HG02759 (cell line): ENCODE measurements at regions not wholly inside any gene's neighbourhood (a gene's known extent, or its start where the extent isn't known, plus 50 kb on each side); places are given as distances from the start of the nearest gene placed in this dataset.
A peak's percentile ranks its signal among the peaks of the same experiment; 100 is the strongest.

Experiments
- ATAC-seq: cut with Tn5 transposase; IDR thresholded peaks from one replicate; pipeline ENCODE4 v1.9.1; 2021; ENCODE audit warnings: mild to moderate bottlenecking, moderate library complexity; ENCODE audit not compliant: unreplicated experiment

DNA sequence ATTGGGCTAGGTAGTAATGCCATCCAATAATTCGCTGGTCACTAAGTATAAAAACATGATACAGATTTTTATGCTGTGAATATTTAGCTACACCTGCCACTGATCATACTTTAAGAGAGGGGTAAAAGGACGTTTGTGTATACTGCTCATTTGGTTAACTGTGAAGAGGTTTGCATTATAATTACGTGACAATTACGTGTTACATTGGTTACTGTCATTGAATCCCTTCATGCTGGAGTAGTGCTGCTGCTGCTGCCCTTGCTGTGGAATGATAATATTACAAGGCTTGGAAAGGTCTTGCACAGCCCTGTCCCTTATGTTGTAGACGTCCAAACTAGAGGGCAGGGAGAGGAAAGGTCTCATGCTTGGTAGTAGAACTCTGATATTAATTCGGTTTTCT is 312.2 kb upstream of the ATP2B1 start:
- ATAC-seq, result no peak

DNA sequence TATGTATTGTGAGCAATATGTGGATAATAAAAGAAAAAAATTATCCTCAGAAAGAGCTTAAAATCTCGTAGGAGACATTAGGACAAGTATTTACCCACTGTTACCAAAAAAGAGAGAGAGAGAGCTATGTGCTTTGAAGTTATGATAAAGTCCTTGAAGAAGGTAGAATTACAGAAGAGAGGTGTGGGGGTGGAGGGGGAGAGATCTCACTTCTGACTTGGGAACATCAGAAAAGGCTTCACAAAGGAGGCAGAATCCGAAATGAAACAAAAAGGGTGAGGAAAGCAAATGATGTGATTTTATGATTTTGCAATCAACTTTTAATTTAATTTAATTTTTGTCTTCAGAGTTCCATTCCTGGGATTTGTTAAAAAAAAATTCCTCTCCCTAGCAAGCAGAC is 311.8 kb upstream of the ATP2B1 start:
- ATAC-seq, result no peak

DNA sequence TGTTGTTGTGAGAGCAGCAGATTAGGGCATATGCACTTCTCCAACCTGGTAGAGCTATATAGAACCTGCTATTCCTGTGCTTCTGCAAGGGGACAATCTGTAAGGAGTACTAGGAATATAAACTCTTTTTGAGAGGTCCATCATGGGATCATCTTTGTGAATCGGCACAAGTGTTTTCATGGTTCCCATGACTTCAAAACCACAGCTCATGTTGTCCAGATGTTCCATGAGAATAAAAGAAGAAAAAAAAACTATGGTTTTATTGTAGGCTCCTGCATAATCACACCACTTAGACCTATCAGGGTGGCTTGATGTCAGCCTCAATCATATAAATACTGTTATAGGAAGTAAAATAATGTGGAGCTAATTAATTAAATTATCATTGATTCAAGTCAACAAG is 311.4 kb upstream of the ATP2B1 start:
- no peak for ATAC-seq

DNA sequence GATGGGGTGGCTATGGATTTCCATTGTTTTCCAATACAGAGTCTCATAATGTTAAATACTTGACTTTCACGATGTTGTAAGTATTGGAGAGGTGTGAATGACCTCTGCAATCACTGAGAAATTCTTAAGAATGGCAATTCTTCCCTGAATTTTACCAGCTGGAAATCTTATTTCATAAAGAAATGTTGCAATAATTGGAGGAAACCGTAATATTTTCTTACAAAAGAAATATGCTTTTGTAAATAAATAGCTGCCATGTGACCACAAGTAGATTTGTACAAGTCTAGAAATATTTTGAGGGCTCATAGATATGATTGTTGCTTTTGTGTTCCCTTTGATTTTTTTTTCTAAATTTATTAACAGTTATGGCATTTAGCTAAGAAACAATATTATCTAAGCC is 308.7 kb upstream of the ATP2B1 start:
- ATAC-seq, result no peak

DNA sequence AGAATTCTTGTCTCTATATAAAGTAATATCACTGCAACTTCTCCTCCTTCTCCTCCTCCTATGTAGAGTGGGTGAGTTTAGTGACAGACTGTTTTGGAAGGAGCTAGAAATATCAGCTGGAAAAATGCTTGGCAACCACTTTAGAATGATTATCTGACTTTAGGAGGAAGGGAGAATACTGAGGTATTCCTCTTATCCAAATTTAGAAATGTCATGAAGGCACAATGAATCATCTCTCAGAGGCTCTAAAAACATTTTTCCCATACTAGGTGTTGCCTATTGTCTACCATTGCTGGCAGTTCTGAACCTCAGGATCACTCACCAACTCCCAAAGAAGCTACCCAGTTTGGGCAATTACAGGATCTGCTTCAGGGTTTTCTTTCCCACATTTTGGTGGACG is 306.6 kb upstream of the ATP2B1 start:
- ATAC-seq, result no peak

DNA sequence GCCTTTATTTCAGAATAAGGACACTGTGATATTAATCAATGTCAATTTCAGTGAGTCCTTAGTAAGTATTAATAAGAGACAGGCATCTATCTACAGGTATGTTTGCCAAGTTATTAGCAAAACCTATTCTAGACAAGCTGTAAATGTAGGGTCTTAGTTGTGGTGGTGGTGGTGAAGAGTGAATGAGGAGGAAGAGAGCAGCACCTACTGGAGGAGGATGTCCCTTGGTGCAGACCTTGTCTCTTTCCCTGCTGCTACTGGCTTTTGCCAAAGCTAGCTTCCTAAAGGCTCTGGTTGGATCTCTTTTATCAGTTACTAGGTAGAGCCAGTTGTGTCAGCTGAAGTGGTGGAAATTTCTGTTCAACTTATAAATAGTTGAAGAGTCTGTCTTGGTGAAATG is 304.8 kb upstream of the ATP2B1 start:
- ATAC-seq, result peak; percentile 79

DNA sequence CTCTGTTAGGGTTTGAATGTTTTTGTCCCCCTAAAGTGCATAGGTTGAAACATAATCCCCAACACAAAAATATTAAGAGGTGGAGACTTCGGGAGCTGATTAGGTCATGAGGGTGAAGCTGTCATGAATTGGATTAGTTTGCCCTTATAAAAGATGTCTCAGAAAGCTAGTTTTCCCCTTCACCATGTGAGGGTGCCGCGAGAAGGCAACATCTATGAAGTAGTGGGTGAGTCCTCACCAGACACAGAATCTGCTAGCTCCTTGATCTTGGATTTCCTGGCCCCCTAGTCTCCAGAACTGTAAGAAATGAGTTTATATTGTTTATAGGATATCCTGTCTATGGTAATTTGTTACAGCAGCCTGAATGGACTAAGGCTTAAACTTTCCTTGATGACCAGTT is 301.5 kb upstream of the ATP2B1 start:
- no peak for ATAC-seq

DNA sequence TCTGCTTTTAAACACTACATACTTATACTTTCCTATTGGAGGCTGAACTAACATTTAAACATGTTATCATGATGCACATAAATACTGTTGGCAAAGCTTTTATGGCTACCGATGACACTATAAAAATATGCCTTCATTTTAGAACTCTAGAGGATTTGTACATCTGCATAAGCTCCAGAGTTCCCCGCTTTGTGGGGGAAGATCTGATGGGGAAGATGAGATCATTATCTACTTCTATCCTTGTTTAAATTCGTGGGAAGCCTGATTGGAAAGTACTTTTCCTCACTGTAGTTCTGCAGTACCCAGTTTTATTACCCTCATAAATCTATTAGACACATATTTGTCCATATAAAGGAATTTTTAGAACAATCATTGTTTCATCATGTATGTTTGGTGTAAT is 299.6 kb upstream of the ATP2B1 start:
- no peak for ATAC-seq

DNA sequence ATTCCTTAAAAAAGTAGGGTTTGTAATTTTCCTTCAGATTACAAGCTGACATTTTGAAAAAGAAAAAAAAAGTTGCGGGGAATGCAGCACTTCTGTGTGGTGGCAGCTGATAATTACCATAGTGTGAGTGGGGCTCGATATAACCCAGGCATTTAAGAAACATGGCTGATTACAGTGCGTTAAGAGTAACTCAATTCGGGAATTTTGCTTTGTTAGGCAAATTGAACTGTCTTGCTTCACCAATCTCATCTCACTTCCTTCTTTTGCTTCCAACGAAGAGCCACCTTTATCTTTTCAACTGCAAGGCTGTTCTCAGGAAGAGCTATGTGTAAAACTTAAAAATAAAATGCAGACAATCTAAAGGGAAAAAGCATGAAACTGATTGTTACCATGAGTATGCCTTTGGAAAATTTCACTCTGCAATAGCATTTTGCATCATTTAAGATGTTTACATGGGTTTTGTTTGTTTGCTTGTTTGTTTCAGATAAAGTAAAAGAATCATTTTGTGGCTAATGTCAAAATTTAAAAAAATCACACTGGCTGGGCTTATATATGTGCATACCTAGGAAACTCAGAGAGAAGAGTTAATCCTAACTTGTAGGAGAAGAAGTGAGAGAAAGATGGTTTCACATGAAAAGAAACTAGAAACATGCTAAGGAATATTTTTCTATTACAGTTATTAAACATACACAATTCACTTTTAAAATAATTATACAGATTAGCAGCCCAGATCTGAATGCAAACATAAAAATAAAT is 295.9 kb upstream of the ATP2B1 start:
- ATAC-seq, result peak; percentile 65

DNA sequence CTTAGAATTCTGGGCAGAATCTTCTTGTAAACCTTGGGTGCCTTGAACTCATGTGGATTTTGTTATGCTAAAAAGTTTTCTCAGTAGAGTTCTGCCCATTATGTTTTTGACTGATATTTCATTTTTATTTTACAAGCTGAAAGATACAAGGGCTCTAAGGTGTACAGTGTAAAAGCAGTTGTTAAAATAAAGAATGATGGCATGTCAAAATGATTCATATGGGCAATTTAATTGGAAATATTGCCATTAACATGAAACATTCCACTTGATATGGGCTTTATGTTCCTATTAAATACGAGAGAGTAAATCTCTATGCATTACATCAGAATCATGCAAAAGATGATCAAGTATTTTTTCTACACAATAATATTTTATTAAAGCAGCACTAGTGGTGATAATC is 295.1 kb upstream of the ATP2B1 start:
- ATAC-seq, result no peak

DNA sequence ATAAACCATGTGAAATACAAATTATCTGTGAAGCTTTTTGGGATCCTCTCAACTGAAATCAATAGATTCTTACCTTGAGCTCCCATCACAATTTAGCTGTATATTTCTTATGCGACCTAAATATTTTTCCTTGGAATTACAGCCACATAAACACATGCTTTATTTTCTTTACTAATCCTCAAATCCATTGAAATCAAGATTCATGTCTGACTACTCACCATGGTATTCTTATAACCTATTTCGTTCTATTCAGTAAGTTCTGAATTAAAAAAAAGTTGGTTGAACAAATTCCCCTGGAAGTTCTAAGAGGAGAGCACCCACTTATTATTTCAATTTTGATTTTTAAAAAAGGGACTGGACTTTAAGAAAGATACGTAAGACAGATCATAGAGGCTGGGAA is 292.1 kb upstream of the ATP2B1 start:
- ATAC-seq, result no peak

DNA sequence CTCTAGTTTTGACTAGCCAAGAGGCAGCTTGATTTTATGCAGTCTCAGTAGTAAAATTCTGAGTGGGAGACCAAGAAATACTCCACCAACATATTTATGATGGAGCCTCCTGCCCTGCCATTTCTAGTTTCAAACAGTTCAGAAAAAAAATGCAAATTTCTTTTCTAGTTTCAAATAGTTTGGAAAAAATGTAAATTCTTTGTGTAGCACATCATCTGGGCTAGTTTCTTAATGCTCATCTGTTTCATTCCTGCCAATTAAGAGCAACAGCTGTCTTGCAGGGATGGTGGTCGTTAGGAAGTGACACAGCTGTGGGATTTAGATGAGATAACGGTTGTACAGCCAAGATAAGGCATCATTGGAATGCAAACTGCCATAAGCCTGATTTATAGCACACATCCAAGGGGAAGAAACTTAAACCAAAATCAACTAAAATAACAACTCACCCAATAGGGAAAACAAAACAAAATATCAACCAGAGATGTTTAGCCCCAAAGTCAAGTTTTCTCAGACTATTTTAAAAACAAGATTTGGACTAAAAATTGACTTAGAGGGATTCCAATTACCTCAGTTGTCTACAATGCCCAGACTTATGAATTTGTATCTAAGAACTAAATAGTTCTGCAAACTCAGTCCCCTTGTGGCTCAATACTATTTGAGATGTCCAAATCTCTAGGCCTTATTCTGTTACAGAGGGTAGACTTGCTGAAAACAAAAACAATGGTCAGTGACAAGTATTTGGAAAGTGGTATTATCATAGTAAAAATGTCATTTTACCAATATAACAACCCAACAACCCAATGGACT is 291.3 kb upstream of the ATP2B1 start:
- no peak for ATAC-seq

DNA sequence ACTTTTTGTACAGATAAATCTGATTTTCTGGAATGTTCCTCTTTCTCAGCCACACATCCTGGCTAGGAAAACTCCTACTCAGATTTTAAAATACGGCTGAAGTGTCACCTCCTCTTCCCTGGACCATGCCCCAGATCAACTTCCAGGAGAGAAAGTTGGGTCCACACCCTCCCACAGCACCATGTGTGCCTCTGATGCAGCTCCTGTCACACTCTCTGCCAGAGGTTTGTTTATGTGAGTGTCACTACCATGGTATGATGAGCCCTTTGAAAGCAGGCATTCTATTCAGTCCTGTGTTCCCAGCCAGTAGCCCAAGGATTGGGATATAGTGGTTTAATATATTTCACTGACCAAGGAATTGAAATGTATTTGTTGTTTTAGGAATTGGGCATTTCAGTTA is 287.2 kb upstream of the ATP2B1 start:
- no peak for ATAC-seq

DNA sequence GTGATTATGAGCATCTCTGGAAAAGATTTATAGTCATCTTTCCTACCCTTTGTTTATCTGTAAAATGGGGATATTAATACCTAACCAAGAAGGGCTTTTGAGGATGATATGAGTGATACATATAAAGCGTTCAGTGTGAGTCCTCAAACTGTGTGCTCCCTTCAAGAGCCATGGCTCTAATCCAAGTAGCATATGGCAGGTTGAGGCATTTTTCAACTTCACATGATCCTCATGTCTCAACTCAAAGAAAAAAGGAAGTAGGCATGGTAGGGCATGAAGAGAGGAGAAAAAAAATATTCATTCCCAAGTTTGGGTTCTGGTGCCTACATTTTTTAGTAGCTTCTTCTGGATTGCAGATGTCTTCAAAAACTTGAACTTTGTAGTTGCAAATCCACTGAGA is 286.3 kb upstream of the ATP2B1 start:
- ATAC-seq, result no peak

DNA sequence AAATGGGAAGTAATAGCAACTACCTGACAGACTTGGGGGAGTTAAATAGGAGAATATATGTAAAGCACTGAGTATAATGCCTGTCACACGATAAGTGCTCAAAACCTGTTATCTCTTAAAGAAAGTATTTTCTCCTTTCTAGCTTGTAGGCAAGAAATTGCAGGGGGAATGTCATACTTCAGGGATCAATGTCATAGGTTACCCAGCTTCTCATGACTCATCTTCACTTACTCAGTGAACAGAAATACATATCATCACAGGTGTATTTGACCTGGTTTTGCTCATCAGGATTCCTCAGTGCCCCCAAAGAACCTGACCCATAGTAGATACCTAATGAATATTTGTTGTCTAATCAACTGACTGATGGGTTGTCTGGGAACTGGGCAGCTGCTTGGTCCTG is 285.0 kb upstream of the ATP2B1 start:
- ATAC-seq, result no peak

DNA sequence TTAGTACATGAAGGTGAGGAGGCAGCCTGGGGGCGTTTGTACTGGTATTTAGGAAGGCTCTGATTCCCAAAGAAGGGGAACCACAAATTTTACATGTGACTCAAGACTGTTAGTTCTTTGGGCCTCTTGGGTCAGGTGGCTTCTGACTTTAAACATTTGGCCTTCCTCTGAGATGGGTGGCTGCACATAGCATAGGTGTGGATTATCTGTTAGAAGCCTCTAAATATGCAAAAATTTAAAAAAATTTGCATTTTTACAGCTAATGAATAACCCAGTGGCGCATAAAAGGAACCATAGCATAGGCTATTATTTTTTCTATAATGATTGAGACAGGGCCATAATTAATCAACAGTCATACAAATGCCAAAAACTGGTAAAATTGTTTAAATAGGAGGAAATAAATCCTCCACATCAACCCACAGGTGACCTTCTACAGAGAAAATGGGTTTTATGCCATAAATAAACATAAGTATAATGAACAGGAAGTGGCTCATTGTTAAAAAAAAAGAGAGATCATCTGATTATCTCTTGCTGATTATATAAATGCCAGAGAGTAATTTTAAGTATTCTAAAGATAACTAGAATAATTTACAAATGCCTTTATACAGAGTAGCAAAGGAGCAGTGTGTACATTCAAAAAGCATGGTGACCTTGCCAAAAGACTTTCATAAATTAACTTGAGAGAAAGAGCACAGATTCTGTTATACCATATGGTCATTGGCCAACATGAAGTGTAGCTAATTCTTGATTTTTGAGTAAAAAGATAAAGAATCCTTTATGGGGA is 284.2 kb upstream of the ATP2B1 start:
- ATAC-seq, result no peak

DNA sequence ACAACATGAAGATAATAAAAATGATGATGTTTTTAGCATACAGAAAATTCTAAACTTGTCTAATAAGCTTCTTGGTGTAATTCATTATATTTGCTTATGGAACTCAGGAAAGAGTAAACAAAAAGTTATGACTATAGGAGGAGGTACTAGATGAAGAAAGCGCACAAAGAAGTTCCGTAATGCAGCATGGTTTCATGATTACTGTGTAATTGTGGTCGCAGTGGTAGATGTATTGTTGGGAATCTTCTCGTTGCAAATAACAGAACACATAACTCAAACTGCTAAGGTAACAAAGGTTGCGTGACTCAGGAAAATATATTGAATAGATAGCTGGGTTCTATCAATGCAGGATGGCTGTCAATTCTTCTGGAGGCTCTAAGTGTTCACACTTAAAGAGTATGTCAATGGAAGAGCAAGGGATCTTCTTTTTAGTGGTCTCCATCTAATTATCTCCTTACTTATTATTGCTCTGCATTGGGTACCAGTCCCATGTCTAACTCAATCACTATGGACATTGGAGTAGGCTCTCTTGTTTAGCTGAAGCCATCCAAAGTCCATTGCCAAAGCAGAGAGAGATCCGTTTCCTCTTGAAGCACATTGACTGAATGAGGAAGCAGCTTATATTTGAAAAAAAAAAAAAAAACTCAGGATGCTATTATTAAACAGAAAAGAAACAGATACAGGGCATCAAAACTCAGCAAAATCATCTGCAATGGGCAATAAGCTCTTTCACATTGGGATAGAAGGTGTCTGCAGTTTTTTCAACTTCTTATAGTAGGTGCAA is 283.4 kb upstream of the ATP2B1 start:
- ATAC-seq, result no peak

DNA sequence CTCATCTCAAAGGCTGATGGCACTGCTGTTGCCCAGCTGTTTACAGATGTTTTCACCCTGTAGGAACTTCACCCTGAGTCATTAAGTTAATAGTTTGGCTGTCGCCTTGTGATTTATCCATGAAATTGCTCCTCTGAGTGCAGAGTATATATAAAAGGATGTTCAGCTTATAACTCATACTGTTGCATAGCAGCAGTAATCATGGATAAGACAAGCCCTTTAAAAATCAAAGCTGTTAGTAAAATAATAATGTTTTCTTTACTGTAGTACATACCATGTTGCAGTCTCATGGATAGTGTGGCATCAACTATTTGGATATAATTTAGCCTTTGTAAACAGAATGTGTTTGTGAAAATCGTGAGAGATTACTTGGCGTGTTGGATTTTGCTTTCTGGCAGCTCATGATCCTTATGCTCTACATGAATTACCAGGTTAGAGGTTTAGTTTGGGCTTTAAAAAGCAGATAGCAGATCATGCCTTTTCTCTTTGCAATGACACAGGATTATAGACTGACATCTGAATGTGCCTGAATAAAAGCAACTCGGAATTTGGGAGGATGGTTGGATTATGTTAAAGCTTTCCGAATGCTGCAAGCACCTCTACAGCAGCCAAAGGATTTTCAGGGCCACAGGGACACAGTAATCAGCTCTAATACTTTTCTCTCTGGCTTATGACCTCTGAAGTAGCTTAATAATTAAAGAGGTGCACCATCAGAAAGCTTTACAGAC is 279.7 kb upstream of the ATP2B1 start:
- ATAC-seq, result no peak

DNA sequence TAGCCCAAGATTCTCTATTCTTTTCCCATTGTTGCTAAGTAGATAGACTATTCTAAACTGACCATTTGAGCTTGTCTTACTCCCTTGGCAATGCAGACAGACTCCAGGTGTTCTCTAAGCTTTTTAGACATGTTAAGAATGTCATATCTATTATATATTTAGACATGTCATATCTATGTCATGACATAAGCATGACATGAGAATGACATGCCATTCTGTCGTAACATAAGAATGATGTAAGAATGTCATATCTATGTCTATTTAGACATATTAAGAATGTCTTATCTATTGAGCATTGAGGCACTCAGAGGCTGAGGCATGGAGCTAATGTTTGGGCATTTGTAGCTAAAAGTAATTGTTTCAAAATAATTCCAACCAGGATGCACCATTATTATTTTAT is 277.3 kb upstream of the ATP2B1 start:
- ATAC-seq, result no peak

DNA sequence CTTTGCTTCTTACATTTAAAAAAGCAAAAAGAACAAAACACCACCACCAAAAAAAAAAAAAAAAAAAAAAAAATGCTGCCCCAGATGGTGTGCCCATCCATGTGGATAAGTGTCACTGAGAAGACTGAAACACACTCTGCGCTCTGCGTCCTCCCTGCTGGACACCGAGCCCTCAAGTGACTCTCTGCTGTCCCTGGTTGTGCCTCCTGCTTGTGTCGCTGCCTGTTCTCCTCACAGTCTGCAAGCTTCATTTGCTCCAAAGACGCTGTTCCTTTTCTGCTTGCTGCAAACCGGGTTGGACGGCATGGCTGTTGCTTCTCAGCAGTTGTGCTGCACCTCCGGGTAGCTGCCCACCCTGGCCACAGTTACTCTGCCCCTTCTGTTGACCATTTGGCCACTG is 276.2 kb upstream of the ATP2B1 start:
- no peak for ATAC-seq
